ENCODE measurements at regions not wholly inside any gene's neighbourhood (a gene's known extent, or its start where the extent isn't known, plus 50 kb on each side); places are given as distances from the start of the nearest gene placed in this dataset.

DNA sequence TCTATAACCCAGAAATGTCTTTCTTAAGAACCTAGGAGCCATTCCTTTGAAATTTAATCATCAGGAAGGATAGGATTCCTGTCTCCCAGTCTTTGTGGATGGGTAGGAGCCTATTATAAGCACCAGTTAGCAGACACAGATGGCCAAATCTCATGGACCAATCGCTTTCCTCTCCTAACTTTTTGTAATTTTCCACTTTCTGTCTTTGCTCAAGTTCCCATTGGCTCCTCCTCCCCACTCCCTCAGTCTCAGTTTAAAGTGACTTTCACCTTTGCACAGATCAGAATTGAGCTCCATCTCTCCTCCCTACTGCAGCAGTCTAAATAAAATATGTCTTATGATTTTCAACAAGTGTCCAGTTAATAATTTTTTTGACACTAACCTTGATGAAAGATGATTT is 192.3 kb downstream of the HS3ST3A1 start:
- H3K9me3 ChIP-seq (ENCODE audit: control insufficient read depth in 5 of 5, low read length in 5 of 5), result no peaks in the 10 kb centered on the region
- H3K4me3 ChIP-seq (ENCODE audit: low read depth in 1 of 5, low read length in 5 of 5), result no peak overlapping the region
- peaks cover 0 to 14% (median 5%) of the 10 kb centered on the region in 5 donors for H3K4me1 ChIP-seq (ENCODE audit: control insufficient read depth in 5 of 5, insufficient read depth in 5 of 5, low read length in 5 of 5)
- no peaks in the 10 kb centered on the region for H3K36me3 ChIP-seq (ENCODE audit: control insufficient read depth in 5 of 5, insufficient read depth in 5 of 5, low read length in 5 of 5)
- no peak overlapping the region for H3K27ac ChIP-seq (ENCODE audit: low read depth, low read length)
- H3K9ac ChIP-seq (ENCODE audit: low read length in 5 of 5), result no peak overlapping the region
- no peaks in the 10 kb centered on the region for H3K27me3 ChIP-seq (ENCODE audit: control insufficient read depth in 5 of 5, insufficient read depth in 4 of 5, low read length in 5 of 5)

GRCh38 chr17:13407381-13407780 is 194.3 kb downstream of the HS3ST3A1 start:
- H3K4me1 ChIP-seq (ENCODE audit: control insufficient read depth in 5 of 5, insufficient read depth in 5 of 5, low read length in 5 of 5), result peaks cover 0 to 14% (median 5%) of the 10 kb centered on the region in 5 donors
- no peaks in the 10 kb centered on the region for H3K9me3 ChIP-seq (ENCODE audit: control insufficient read depth in 5 of 5, low read length in 5 of 5)
- no peak overlapping the region for H3K9ac ChIP-seq (ENCODE audit: low read length in 5 of 5)
- no peak overlapping the region for H3K4me3 ChIP-seq (ENCODE audit: low read depth in 1 of 5, low read length in 5 of 5)
- H3K27me3 ChIP-seq (ENCODE audit: control insufficient read depth in 5 of 5, insufficient read depth in 4 of 5, low read length in 5 of 5), result no peaks in the 10 kb centered on the region
- H3K27ac ChIP-seq (ENCODE audit: low read depth, low read length), result no peak overlapping the region
- H3K36me3 ChIP-seq (ENCODE audit: control insufficient read depth in 5 of 5, insufficient read depth in 5 of 5, low read length in 5 of 5), result no peaks in the 10 kb centered on the region

DNA sequence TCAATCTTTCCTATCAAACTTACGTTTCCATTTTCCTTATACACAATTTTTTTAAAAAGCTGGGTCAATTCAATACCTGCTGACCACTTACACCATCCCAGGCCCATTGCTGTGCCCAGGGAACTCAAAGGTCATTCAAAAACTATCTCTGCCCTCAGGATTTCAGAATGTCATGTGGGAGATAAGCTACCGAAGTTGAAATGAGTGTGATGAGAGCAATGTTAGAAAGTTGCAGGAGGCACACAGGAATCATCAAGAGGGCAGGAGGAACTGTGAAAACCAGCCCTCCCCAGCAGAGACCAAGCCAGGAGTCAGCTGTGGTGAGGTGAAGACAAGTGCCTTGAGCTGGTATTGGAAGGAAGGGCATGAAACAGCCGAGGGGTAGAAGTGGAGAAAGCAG is 195.9 kb downstream of the HS3ST3A1 start:
- Histone ChIP-seq H3K36me3 (ENCODE audit: control insufficient read depth in 5 of 5, insufficient read depth in 5 of 5, low read length in 5 of 5) (no peaks in the 10 kb centered on the region), H3K9ac (ENCODE audit: low read length in 5 of 5) (no peak overlapping the region), H3K27me3 (ENCODE audit: control insufficient read depth in 5 of 5, insufficient read depth in 4 of 5, low read length in 5 of 5) (no peaks in the 10 kb centered on the region), H3K9me3 (ENCODE audit: control insufficient read depth in 5 of 5, low read length in 5 of 5) (no peaks in the 10 kb centered on the region), H3K27ac (ENCODE audit: low read depth, low read length) (no peak overlapping the region), H3K4me3 (ENCODE audit: low read depth in 1 of 5, low read length in 5 of 5) (no peak overlapping the region), H3K4me1 (ENCODE audit: control insufficient read depth in 5 of 5, insufficient read depth in 5 of 5, low read length in 5 of 5) (peaks cover 0 to 5% (median 3%) of the 10 kb centered on the region in 5 donors)

DNA sequence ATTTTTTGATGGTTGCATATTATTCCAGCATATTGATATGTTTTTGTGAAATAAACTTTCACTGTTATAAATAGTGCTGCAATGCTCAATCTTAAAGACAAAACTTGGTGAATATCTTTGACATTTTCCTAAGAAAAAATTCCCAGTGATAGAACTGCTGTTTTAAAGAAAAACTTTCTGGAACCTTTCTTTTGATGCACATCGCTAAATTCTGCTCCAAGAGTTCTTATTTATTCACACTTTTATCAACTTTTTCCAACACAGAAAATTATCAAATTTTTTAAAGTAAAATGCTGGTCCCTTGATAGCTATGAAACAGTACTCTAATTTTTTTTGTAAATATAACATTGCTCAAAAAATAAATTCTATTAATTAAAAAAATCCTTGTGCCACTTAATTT is 196.6 kb downstream of the HS3ST3A1 start:
- no peaks in the 10 kb centered on the region for H3K36me3 ChIP-seq (ENCODE audit: control insufficient read depth in 5 of 5, insufficient read depth in 5 of 5, low read length in 5 of 5)
- no peak overlapping the region for H3K4me3 ChIP-seq (ENCODE audit: low read depth in 1 of 5, low read length in 5 of 5)
- no peak overlapping the region for H3K27ac ChIP-seq (ENCODE audit: low read depth, low read length)
- H3K9ac ChIP-seq (ENCODE audit: low read length in 5 of 5), result no peak overlapping the region
- peaks cover 0 to 2% (median 0%) of the 10 kb centered on the region in 5 donors for H3K4me1 ChIP-seq (ENCODE audit: control insufficient read depth in 5 of 5, insufficient read depth in 5 of 5, low read length in 5 of 5)
- no peaks in the 10 kb centered on the region for H3K27me3 ChIP-seq (ENCODE audit: control insufficient read depth in 5 of 5, insufficient read depth in 4 of 5, low read length in 5 of 5)
- no peaks in the 10 kb centered on the region for H3K9me3 ChIP-seq (ENCODE audit: control insufficient read depth in 5 of 5, low read length in 5 of 5)

- Histone ChIP-seq H3K36me3 (ENCODE audit: control insufficient read depth in 5 of 5, insufficient read depth in 5 of 5, low read length in 5 of 5) (no peaks in the 10 kb centered on the region), H3K4me3 (ENCODE audit: low read depth in 1 of 5, low read length in 5 of 5) (no peak overlapping the region)
Measured at GRCh38 chr17:13403982-13404946, 197.5 kb downstream of the HS3ST3A1 start.

GRCh38 chr17:13400491-13400890 is 201.2 kb downstream of the HS3ST3A1 start:
- Histone ChIP-seq H3K9ac (ENCODE audit: low read length in 5 of 5) (no peak overlapping the region), H3K36me3 (ENCODE audit: control insufficient read depth in 5 of 5, insufficient read depth in 5 of 5, low read length in 5 of 5) (no peaks in the 10 kb centered on the region), H3K27me3 (ENCODE audit: control insufficient read depth in 5 of 5, insufficient read depth in 4 of 5, low read length in 5 of 5) (no peaks in the 10 kb centered on the region), H3K27ac (ENCODE audit: low read depth, low read length) (no peak overlapping the region), H3K4me3 (ENCODE audit: low read depth in 1 of 5, low read length in 5 of 5) (no peak overlapping the region), H3K9me3 (ENCODE audit: control insufficient read depth in 5 of 5, low read length in 5 of 5) (no peaks in the 10 kb centered on the region), H3K4me1 (ENCODE audit: control insufficient read depth in 5 of 5, insufficient read depth in 5 of 5, low read length in 5 of 5) (peaks cover 0 to 5% (median 0%) of the 10 kb centered on the region in 5 donors)

More at GRCh38 chr17:13403982-13404946, 197.5 kb downstream of the HS3ST3A1 start:
- Histone ChIP-seq H3K9ac (ENCODE audit: low read length in 5 of 5) (no peak overlapping the region), H3K27me3 (ENCODE audit: control insufficient read depth in 5 of 5, insufficient read depth in 4 of 5, low read length in 5 of 5) (no peaks in the 10 kb centered on the region), H3K27ac (ENCODE audit: low read depth, low read length) (no peak overlapping the region), H3K9me3 (ENCODE audit: control insufficient read depth in 5 of 5, low read length in 5 of 5) (no peaks in the 10 kb centered on the region), H3K4me1 (ENCODE audit: control insufficient read depth in 5 of 5, insufficient read depth in 5 of 5, low read length in 5 of 5) (peaks cover 0 to 2% (median 0%) of the 10 kb centered on the region in 5 donors)

DNA sequence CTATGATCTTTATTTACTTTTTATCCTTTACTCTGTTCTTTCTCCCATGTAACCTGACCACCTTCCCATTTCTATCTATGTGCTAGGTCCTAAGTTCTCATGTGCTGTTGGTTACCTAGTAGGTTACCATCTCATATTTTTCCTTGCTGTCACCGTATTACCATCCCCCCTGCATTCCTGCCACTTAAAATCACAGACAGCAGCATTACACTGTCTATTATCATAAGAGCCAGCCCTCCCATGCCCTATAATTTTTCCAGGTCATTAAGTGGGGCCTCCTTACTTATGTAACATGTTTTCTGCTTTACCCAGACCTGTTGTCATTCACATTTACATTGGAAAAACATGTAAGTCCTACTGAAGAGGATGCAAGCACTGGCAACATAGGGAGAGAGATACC is 202.9 kb downstream of the HS3ST3A1 start:
- H3K27ac ChIP-seq (ENCODE audit: low read depth, low read length), result no peak overlapping the region
- H3K27me3 ChIP-seq (ENCODE audit: control insufficient read depth in 5 of 5, insufficient read depth in 4 of 5, low read length in 5 of 5), result no peaks in the 10 kb centered on the region
- no peak overlapping the region for H3K4me3 ChIP-seq (ENCODE audit: low read depth in 1 of 5, low read length in 5 of 5)
- no peak overlapping the region for H3K9ac ChIP-seq (ENCODE audit: low read length in 5 of 5)
- peaks cover 0 to 3% (median 0%) of the 10 kb centered on the region in 5 donors for H3K4me1 ChIP-seq (ENCODE audit: control insufficient read depth in 5 of 5, insufficient read depth in 5 of 5, low read length in 5 of 5)
- no peaks in the 10 kb centered on the region for H3K9me3 ChIP-seq (ENCODE audit: control insufficient read depth in 5 of 5, low read length in 5 of 5)
- H3K36me3 ChIP-seq (ENCODE audit: control insufficient read depth in 5 of 5, insufficient read depth in 5 of 5, low read length in 5 of 5), result no peaks in the 10 kb centered on the region

DNA sequence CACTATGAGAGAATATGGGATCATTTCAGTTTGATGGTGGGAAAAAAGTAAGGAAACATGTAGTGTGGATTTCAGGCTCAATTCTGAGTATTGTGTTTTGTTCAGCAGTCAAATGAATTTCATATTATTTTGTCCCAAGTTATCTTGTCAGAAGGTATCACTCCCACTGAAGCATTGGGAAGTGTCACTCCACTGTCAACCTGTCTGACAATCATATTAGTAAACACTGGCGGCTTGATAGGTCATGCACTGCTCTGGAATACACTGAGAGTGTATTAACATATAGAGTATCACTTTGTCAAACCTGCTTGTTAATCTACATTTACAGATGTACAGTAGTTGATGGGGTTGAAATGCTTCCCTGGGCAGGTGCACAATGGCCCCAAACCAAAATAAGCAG is 203.6 kb downstream of the HS3ST3A1 start:
- H3K4me3 ChIP-seq (ENCODE audit: low read depth in 1 of 5, low read length in 5 of 5), result no peak overlapping the region
- no peak overlapping the region for H3K9ac ChIP-seq (ENCODE audit: low read length in 5 of 5)
- H3K9me3 ChIP-seq (ENCODE audit: control insufficient read depth in 5 of 5, low read length in 5 of 5), result no peaks in the 10 kb centered on the region
- H3K4me1 ChIP-seq (ENCODE audit: control insufficient read depth in 5 of 5, insufficient read depth in 5 of 5, low read length in 5 of 5), result peaks cover 0 to 3% (median 0%) of the 10 kb centered on the region in 5 donors
- H3K27me3 ChIP-seq (ENCODE audit: control insufficient read depth in 5 of 5, insufficient read depth in 4 of 5, low read length in 5 of 5), result no peaks in the 10 kb centered on the region
- no peaks in the 10 kb centered on the region for H3K36me3 ChIP-seq (ENCODE audit: control insufficient read depth in 5 of 5, insufficient read depth in 5 of 5, low read length in 5 of 5)
- no peak overlapping the region for H3K27ac ChIP-seq (ENCODE audit: low read depth, low read length)

- H3K9me3 ChIP-seq (ENCODE audit: control insufficient read depth in 5 of 5, low read length in 5 of 5), result no peaks in the 10 kb centered on the region
- H3K4me1 ChIP-seq (ENCODE audit: control insufficient read depth in 5 of 5, insufficient read depth in 5 of 5, low read length in 5 of 5), result peaks cover 0 to 3% (median 0%) of the 10 kb centered on the region in 5 donors
- no peak overlapping the region for H3K27ac ChIP-seq (ENCODE audit: low read depth, low read length)
- no peaks in the 10 kb centered on the region for H3K36me3 ChIP-seq (ENCODE audit: control insufficient read depth in 5 of 5, insufficient read depth in 5 of 5, low read length in 5 of 5)
- H3K4me3 ChIP-seq (ENCODE audit: low read depth in 1 of 5, low read length in 5 of 5), result no peak overlapping the region
- no peak overlapping the region for H3K9ac ChIP-seq (ENCODE audit: low read length in 5 of 5)
- H3K27me3 ChIP-seq (ENCODE audit: control insufficient read depth in 5 of 5, insufficient read depth in 4 of 5, low read length in 5 of 5), result no peaks in the 10 kb centered on the region
Measured at GRCh38 chr17:13395862-13396261, 205.9 kb downstream of the HS3ST3A1 start.

DNA sequence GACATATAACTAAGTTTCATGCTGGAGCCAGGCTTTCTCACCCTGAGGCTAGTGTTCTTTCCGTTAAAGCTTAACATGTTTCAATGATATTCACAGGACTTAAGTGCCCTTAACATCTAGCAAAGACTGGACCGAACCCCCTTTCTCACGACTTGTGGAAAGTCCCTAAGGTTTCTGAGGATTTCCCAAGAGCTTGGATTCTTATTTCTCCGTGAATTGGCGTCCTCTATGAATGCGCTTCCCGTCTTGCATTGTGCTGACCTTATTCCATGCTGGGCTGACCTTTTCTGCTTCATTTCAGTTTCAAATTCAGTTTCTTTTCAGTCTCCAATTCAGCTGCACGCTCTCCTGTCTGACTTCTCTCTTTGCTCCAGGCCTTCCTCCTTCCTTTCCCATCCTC is 206.4 kb downstream of the HS3ST3A1 start:
- no peak overlapping the region for H3K27ac ChIP-seq (ENCODE audit: low read depth, low read length)

More for the DNA sequence above, 206.4 kb downstream of the HS3ST3A1 start:
- Histone ChIP-seq H3K4me3 (ENCODE audit: low read depth in 1 of 5, low read length in 5 of 5) (no peak overlapping the region), H3K27me3 (ENCODE audit: control insufficient read depth in 5 of 5, insufficient read depth in 4 of 5, low read length in 5 of 5) (no peaks in the 10 kb centered on the region), H3K9me3 (ENCODE audit: control insufficient read depth in 5 of 5, low read length in 5 of 5) (no peaks in the 10 kb centered on the region), H3K4me1 (ENCODE audit: control insufficient read depth in 5 of 5, insufficient read depth in 5 of 5, low read length in 5 of 5) (peaks cover 0 to 3% (median 0%) of the 10 kb centered on the region in 5 donors), H3K9ac (ENCODE audit: low read length in 5 of 5) (no peak overlapping the region), H3K36me3 (ENCODE audit: control insufficient read depth in 5 of 5, insufficient read depth in 5 of 5, low read length in 5 of 5) (no peaks in the 10 kb centered on the region)

Data from subcutaneous abdominal adipose tissue (tissue), 5 donors.